ENCODE measurements at regions not wholly inside any gene's neighbourhood (a gene's known extent, or its start where the extent isn't known, plus 50 kb on each side); places are given as distances from the start of the nearest gene placed in this dataset.

- DNase-seq (ENCODE audit: low spot score), result no peak
Observed at GRCh38 chr9:13396418-13396817, 116.9 kb upstream of the MPDZ start.

- DNase-seq (ENCODE audit: low spot score), result no peak
Observed at GRCh38 chr9:13395156-13395555, 115.7 kb upstream of the MPDZ start.

- DNase-seq (ENCODE audit: low spot score), result no peak
Observed at GRCh38 chr9:13388157-13388556, 108.7 kb upstream of the MPDZ start.

- no peak for DNase-seq (ENCODE audit: low spot score)
Observed at GRCh38 chr9:13387734-13388067, 108.2 kb upstream of the MPDZ start.

GRCh38 chr9:13386935-13387733 lies 107.6 kb upstream of the MPDZ start:
- DNase-seq (ENCODE audit: low spot score), result no peak

- no peak for DNase-seq (ENCODE audit: low spot score)
Observed at GRCh38 chr9:13386316-13386715, 106.8 kb upstream of the MPDZ start.

- no peak for DNase-seq (ENCODE audit: low spot score)
Observed at GRCh38 chr9:13383855-13384254, 104.4 kb upstream of the MPDZ start.

- no peak for DNase-seq (ENCODE audit: low spot score)
Observed at GRCh38 chr9:13383216-13383615, 103.7 kb upstream of the MPDZ start.

- no peak for DNase-seq (ENCODE audit: low spot score)
Observed at GRCh38 chr9:13382595-13382994, 103.1 kb upstream of the MPDZ start.

GRCh38 chr9:13380903-13381302 lies 101.4 kb upstream of the MPDZ start:
- no peak for DNase-seq (ENCODE audit: low spot score)

GRCh38 chr9:13378154-13378553 lies 98.7 kb upstream of the MPDZ start:
- no peak for DNase-seq (ENCODE audit: low spot score)

- no peak for DNase-seq (ENCODE audit: low spot score)
Observed at GRCh38 chr9:13377171-13377925, 97.9 kb upstream of the MPDZ start.

GRCh38 chr9:13372510-13372909 lies 93.0 kb upstream of the MPDZ start:
- DNase-seq (ENCODE audit: low spot score), result no peak

GRCh38 chr9:13369431-13369830 lies 89.9 kb upstream of the MPDZ start:
- no peak for DNase-seq (ENCODE audit: low spot score)

GRCh38 chr9:13367784-13368183 lies 88.3 kb upstream of the MPDZ start:
- no peak for DNase-seq (ENCODE audit: low spot score)

GRCh38 chr9:13364271-13365000 lies 84.9 kb upstream of the MPDZ start:
- no peak for DNase-seq (ENCODE audit: low spot score)

- DNase-seq (ENCODE audit: low spot score), result no peak
Observed at GRCh38 chr9:13361076-13361475, 81.6 kb upstream of the MPDZ start.

- DNase-seq (ENCODE audit: low spot score), result no peak
Observed at GRCh38 chr9:13360188-13360587, 80.7 kb upstream of the MPDZ start.

- DNase-seq (ENCODE audit: low spot score), result no peak
Observed at GRCh38 chr9:13358128-13358527, 78.6 kb upstream of the MPDZ start.

- no peak for DNase-seq (ENCODE audit: low spot score)
Observed at GRCh38 chr9:13354733-13355132, 75.2 kb upstream of the MPDZ start.

- no peak for DNase-seq (ENCODE audit: low spot score)
Observed at GRCh38 chr9:13352451-13352979, 73.0 kb upstream of the MPDZ start.

GRCh38 chr9:13351778-13352386 lies 72.4 kb upstream of the MPDZ start:
- no peak for DNase-seq (ENCODE audit: low spot score)
